Medulla oblongata (tissue), 1 donor: ENCODE measurements at regions not wholly inside any gene's neighbourhood (a gene's known extent, or its start where the extent isn't known, plus 50 kb on each side); places are given as distances from the start of the nearest gene placed in this dataset.

Experiments
- DNase-seq: peaks from one replicate; pipeline ENCODE4 v3.0.0-alpha.2; 2015; ENCODE audit errors: extremely low spot score

DNA sequence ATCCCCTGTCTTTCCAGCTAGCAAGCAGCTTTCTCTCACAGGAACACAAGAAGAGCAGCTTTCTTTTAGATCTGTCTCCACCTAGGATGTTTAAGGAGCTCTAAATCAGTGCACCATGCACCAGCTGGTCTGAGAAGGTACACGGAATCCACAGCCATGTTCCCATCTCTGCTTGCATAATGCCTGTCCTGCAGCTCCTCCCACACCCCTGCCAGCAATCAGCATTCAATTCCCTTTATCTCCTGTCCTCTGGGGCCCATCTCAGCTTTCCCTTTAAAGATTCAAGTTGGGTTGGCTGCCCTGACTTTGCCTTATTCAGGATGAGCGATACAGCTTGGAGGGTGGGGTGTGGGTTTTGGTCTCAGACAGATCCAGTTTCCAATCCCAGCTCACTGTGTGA is 826.3 kb downstream of the BCL11B start:
- no peak for DNase-seq

- no peak for DNase-seq
These were observed 825.5 kb downstream of the BCL11B start for GRCh38 chr14:98446508-98446907.

GRCh38 chr14:98456231-98456630 is 815.8 kb downstream of the BCL11B start:
- DNase-seq: no peak

DNA sequence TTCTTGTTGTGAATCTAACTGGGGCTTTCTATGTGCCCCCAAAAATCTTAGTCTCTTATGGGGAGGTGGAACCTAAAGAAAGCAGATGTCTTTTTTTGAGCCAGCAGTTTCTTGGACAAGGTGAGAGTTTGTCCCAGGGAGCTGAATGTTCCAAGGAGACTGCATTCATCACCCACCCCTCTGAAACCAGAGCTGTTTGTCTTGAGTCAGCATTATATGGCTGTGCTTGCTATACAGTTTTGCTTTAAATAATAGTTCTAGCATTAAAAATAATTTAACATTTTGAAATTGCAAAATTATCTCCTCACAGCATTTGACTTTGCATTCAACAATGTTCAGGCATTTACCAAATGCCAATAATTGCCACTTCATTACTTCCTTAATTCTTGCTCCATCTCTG is 813.3 kb downstream of the BCL11B start:
- DNase-seq: no peak

- DNase-seq: no peak
These were observed 809.1 kb downstream of the BCL11B start for GRCh38 chr14:98462908-98463307.

- no peak for DNase-seq
These were observed 805.2 kb downstream of the BCL11B start for GRCh38 chr14:98466807-98467206.

GRCh38 chr14:98470663-98471062 is 801.3 kb downstream of the BCL11B start:
- no peak for DNase-seq

GRCh38 chr14:98474900-98475299 is 797.1 kb downstream of the BCL11B start:
- no peak for DNase-seq

DNA sequence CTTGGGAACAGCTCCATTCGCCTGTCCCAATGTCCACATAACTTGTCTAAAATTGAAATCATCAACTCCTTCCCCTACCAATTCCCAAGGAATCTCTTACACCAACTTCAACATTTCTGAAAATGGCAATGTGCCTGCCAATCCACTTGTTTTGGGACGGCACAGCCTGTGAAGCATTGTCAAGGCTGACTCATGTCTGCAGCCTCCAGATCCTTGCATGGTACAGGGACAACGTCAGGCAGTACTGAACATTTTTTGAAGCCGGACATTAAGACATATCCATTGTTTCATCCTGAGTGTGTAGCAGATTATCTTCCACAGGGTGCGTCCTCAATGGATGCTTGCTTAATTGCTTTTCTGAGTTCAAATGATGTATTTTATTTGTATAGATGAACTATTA is 794.1 kb downstream of the BCL11B start:
- no peak for DNase-seq

GRCh38 chr14:98489115-98489514 is 782.9 kb downstream of the BCL11B start:
- no peak for DNase-seq

GRCh38 chr14:98494582-98494981 is 777.4 kb downstream of the BCL11B start:
- DNase-seq: no peak

DNA sequence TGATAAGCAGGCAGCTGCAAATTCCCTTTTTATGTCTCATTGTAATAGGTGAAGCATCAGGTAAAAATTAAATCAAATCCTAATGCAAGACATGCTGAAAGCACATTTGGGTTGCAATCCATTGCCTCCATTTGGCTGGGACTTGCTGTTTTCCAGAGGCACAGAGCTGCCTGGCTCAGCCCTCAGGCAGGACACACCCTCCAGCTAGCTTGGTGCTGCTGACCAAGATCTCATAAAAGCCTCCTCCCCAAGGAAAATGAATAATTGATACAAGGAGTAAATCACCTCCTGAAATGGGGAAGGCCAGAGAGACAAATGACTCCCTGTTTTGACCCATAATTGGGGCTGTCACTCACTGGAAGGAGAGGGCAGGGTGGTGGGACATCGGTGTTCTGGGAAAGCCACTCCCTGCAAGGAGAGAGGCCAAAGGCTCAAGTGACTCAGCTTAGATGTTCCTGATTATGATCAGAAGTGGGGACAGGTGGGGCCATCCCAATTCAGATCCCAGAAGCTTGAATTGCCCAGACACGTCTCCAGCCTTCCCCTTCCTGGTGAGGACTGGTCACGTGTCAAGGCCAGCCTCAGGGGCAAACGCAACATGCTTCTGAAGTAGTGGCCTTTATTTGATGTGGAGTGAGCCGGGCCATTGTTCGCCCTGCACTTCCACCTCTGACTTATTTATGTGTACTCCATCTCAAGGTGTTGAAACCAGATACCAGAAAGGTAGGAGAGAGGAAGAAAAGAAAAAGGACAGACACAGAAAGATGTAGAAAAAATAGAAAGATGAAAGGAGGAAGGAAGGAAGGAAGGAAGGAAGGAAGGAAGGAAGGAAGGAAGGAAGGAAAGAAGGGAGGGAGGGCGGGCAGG is 773.7 kb downstream of the BCL11B start:
- DNase-seq: no peak

DNA sequence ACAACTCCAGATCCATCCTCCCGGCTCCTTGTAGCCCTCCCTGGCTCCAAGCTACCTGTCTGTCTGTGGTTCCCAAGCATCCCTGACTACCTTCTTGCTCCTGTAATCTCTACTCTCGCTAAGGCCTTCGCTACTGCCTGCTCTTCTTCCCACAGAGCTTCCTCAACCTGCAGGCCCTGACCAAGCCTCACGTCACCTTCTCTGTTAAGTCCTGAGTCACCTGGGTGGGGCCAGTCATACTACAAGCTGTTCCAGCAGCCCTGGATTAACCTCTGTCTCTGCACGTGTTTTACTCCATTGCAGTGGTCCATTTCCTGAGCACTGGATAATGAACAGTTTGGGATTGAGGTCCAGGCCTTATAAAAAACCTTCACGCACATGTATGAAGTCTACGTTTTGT is 770.7 kb downstream of the BCL11B start:
- DNase-seq: no peak

GRCh38 chr14:98501836-98502235 is 770.2 kb downstream of the BCL11B start:
- no peak for DNase-seq

- no peak for DNase-seq
These were observed 768.7 kb downstream of the BCL11B start for GRCh38 chr14:98503086-98503815.

GRCh38 chr14:98507264-98507663 is 764.7 kb downstream of the BCL11B start:
- no peak for DNase-seq

DNA sequence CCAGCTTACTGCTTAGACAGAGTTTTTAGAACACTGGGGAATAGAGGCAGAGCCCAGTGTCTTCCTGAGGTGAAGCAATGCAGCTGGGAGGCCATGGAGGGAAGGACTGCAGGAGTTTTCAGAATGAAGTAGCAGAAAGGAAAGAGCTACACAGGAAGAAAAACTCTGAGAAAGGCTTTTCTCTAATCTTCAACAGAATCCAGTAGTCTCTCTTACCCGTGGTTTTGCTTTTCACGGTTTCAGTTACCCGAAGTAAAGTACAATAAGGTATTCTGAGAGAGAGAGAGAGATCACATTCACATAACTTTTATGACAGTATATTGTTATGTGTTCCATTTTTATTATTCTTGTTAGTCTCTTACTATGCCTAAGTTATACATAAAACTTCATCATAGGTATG is 761.6 kb downstream of the BCL11B start:
- DNase-seq: no peak

DNA sequence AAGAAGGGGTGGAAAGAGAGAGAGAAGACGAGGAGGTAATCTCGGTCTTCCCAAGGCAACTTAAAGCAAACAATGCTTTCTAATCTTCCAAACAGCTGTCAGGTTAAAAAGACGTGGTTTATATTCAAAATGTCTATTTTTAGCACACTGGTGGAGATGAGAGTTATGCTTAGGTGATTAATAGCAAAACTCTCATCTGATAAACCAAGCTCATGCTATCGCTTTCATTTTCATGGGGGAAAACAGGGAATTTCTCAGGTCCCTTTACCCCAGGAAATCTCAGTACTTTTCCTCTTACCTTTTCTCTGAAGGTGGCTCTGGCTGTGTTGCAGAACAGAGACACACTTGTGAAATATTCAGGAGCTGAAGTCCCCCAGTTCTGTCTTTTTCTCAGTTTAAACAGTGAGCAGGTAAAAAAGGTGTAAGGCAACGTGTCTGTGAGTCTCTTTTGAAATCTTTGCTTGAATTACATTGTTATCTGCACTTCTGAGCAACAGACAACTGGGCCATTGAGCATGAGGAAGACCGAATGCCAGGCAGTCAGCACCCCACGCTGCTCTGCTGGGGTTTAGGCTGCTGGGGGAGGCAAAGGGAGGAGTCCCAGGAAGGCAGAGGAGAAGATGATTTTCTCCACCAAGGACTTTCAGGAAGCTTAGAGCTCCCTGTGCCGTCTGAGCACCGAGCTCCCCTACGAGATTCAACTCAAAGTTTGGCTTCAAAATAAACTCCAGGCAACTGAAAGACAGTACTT is 759.3 kb downstream of the BCL11B start:
- no peak for DNase-seq

- no peak for DNase-seq
These were observed 758.4 kb downstream of the BCL11B start for GRCh38 chr14:98513558-98513957.

DNA sequence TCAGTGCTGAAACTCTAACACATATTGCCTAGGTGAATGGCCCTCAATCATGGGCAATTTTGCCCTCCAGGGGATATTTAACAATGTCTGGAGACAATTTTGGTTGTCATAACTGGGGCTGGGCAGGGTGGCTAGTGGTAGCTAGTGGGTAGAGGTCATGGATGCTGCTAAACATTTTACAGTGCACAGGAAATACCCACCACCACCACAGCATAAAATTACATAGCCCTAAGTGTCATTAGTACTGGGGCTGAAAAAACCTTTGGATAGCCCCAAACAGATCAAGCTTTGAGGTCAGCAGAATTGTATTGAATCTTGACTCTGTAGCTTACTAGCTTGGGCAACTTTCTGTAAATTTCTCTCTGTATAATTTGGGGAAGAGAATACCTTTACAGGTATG is 758.0 kb downstream of the BCL11B start:
- DNase-seq: no peak

DNA sequence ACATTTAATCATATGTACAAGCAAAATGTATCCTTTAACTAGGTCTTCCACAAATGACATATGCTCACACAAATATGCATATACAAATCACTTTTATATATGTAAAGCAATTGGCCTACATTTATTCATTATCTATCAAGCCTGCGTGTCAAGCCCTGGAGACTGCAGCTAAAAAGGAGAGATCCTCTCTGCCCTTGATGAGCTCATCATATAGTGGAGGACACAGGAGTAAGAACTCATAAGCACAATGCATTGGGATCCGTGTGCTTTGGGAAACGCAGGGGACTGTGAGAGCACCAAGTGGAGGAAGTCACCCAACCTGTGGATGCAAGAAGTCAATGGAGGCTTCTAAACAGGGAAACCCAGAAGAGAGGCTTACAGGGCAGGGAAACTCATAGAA is 735.7 kb downstream of the BCL11B start:
- no peak for DNase-seq

DNA sequence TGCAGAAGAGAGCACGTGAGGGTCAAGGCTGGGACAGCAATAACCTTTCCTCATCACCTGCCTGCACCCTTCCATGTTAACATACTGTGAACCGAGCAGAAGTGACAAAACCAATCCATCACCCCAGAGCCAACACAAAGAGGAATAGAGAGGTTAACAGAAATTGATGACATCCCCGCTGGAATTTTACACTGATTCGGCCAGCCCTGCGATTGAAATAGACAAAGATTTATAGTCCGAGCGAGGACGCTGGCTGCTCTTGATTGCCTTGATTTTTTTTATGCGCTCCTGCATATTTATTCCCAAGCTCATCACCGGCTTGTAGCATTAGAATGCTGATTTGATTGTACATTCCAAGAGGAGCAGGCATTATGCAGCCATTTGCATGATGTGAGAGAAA is 729.7 kb downstream of the BCL11B start:
- DNase-seq: no peak

DNA sequence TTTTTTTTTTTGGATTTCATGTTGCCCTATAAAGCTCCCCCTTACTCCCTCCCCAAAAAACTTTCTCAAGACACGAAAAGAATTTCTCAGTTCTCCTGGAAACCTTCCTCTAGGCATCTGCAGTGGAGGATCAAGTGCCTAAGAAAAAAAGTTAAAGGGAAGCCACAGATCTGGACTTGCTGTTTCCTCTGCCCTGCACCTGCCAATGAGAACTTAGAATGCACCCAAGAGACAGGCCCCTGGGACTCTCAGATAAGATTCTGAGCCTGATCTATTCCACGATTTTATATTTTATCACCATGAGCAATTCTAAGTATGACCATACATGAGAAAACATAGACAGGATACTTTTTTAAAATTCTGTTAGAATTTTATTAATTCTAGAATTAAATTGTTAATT is 728.9 kb downstream of the BCL11B start:
- no peak for DNase-seq
